ENCODE measurements at regions not wholly inside any gene's neighbourhood (a gene's known extent, or its start where the extent isn't known, plus 50 kb on each side); places are given as distances from the start of the nearest gene placed in this dataset.
"Not testable (repeated sequence)": the region's sequence is repeated elsewhere in the genome, so short reads cannot be mapped to it uniquely, and the experiment has no call there.

DNA sequence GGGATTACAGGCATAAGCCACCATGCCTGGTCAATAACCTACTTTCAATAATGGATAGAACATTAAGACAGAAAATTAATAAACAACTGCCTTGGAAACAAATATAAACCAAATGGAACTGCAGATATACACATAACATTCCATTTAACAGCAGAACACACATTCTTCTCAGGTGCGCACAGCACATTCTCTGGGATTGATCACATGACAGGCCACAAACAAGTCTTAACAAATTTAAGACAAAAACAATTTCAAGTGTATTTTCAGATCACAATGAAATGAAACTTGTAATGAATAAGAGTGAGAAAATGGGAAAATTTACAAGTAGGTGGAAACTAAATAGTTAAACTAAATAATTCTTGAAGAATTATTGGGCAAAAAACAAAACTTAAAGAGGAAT is 167.9 kb downstream of the TBX18 start:
- no peaks in the 10 kb centered on the region for H3K36me3 Mint-ChIP-seq (ENCODE audit: low read depth)
- H3K27ac Mint-ChIP-seq = no peak overlapping the region
- no peaks in the 10 kb centered on the region for H3K4me1 Mint-ChIP-seq
- H3K4me3 Mint-ChIP-seq = no peak overlapping the region
- H3K9me3 Mint-ChIP-seq = no peaks in the 10 kb centered on the region
- no peaks in the 10 kb centered on the region for H3K27me3 Mint-ChIP-seq
- no peak for ATAC-seq (replicated peaks)

- Mint-ChIP-seq H3K4me3 (no peak overlapping the region), H3K27ac (no peak overlapping the region), H3K27me3 (no peaks in the 10 kb centered on the region), H3K36me3 (ENCODE audit: low read depth) (no peaks in the 10 kb centered on the region), H3K9me3 (no peaks in the 10 kb centered on the region), H3K4me1 (no peaks in the 10 kb centered on the region)
- no peak for ATAC-seq (replicated peaks)
Observed at GRCh38 chr6:84588697-84589080, 175.7 kb downstream of the TBX18 start.

GRCh38 chr6:84587994-84588696 is 176.3 kb downstream of the TBX18 start:
- H3K4me3 Mint-ChIP-seq; H3K36me3 Mint-ChIP-seq (ENCODE audit: low read depth); H3K4me1 Mint-ChIP-seq; H3K9me3 Mint-ChIP-seq; ATAC-seq (replicated peaks); H3K27ac Mint-ChIP-seq; H3K27me3 Mint-ChIP-seq: not testable (repeated sequence)

GRCh38 chr6:84587202-84587940 is 177.0 kb downstream of the TBX18 start:
- H3K36me3 Mint-ChIP-seq (ENCODE audit: low read depth); H3K27ac Mint-ChIP-seq; H3K27me3 Mint-ChIP-seq; H3K9me3 Mint-ChIP-seq; H3K4me3 Mint-ChIP-seq; H3K4me1 Mint-ChIP-seq; ATAC-seq (replicated peaks): not testable (repeated sequence)

GRCh38 chr6:84583784-84584183 is 180.6 kb downstream of the TBX18 start:
- no peak overlapping the region for H3K4me3 Mint-ChIP-seq
- H3K36me3 Mint-ChIP-seq (ENCODE audit: low read depth) = no peaks in the 10 kb centered on the region
- H3K27me3 Mint-ChIP-seq = no peaks in the 10 kb centered on the region
- H3K27ac Mint-ChIP-seq = no peak overlapping the region
- peaks cover 5% of the 10 kb centered on the region for H3K9me3 Mint-ChIP-seq
- no peak for ATAC-seq (replicated peaks)
- no peaks in the 10 kb centered on the region for H3K4me1 Mint-ChIP-seq

DNA sequence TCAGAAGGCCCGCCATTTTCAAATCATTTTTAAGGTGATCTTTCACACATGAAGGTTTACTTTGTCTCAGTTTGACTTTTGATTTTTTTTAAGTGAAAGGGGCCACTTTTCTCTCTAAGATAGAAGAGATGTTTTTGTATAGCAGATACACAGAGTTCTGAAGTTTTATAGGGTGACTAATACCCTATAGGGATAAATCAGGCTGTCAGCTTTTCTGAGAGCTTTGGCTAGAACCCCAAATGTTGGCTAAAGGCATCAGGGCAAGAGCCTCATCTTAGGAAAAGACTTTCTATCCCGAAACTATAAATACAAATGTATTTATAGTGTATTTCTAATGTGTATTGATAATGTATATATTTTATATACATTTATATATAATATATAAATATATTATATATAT is 181.4 kb downstream of the TBX18 start:
- Mint-ChIP-seq H3K9me3 (peaks cover 5% of the 10 kb centered on the region), H3K27me3 (no peaks in the 10 kb centered on the region), H3K4me3 (no peak overlapping the region), H3K36me3 (ENCODE audit: low read depth) (no peaks in the 10 kb centered on the region), H3K4me1 (no peaks in the 10 kb centered on the region), H3K27ac (no peak overlapping the region)
- no peak for ATAC-seq (replicated peaks)

- no peaks in the 10 kb centered on the region for H3K27me3 Mint-ChIP-seq
- H3K9me3 Mint-ChIP-seq = peaks cover 5% of the 10 kb centered on the region
- ATAC-seq (replicated peaks) = no peak
- H3K4me3 Mint-ChIP-seq = no peak overlapping the region
- H3K4me1 Mint-ChIP-seq = no peaks in the 10 kb centered on the region
- no peaks in the 10 kb centered on the region for H3K36me3 Mint-ChIP-seq (ENCODE audit: low read depth)
- H3K27ac Mint-ChIP-seq = no peak overlapping the region
Observed at GRCh38 chr6:84581494-84582259, 182.7 kb downstream of the TBX18 start.

DNA sequence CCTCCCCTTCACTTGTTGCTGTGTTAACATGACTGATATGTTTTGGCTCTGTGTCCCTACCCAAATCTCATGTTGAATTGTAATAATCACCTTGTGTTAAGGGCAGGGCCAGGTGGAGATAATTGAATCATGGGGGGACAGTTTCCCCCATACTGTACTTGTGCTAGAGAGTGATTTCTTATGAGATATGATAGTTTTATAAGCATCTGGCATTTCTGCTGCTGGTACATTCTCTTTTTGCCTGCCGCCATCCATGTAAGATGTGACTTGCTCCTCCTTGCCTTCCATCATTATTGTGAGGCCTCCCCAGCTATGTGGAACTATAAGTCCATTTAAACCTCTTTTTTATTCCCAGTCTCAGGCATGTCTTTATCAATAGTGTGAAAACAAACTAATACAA is 185.0 kb downstream of the TBX18 start:
- Mint-ChIP-seq H3K9me3 (peaks cover 5% of the 10 kb centered on the region), H3K4me1 (no peaks in the 10 kb centered on the region), H3K27me3 (no peaks in the 10 kb centered on the region), H3K27ac (no peak overlapping the region), H3K4me3 (no peak overlapping the region), H3K36me3 (ENCODE audit: low read depth) (no peaks in the 10 kb centered on the region)
- ATAC-seq (replicated peaks) = no peak

DNA sequence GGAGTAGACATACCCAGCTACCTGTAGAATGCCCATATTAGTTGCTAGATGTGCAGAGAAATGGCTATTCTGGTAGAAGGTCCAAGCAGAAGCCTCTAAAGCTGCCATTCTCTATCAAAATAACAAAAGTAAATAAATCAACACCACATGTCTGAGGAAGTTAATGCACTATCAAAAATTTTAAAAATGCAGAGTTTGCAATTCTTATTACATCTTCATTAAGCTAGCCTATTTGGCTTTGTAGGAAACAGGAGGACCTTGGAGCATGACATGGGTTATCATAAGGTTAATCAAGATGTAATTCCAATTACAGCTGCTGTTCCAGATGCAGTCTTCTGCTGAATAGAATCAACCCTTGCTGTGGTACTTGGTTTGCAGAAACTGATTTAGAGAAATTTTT is 188.4 kb downstream of the TBX18 start:
- ATAC-seq (replicated peaks) = no peak
- Mint-ChIP-seq H3K36me3 (ENCODE audit: low read depth) (no peaks in the 10 kb centered on the region), H3K9me3 (peaks cover 5% of the 10 kb centered on the region), H3K27ac (no peak overlapping the region), H3K4me1 (no peaks in the 10 kb centered on the region), H3K4me3 (no peak overlapping the region), H3K27me3 (no peaks in the 10 kb centered on the region)

DNA sequence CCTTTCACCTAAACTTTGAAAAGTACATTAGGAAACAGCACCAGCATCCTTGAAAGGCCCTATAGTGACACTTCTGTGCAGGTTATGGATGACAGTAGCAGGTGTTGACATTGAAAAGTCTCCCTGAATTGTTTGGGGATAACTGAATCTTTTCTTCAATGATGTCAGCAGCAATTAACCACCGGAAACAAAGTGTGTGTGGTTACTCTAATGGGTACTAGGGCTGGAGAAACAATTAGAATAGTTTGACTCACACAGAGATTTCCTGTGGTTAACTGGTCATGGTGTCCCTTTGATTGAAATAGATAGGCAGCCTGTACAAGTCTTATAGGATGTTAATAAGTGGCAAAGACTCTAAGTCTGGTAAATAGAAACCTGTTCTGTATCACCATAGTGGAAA is 189.1 kb downstream of the TBX18 start:
- H3K9me3 Mint-ChIP-seq = peaks cover 8% of the 10 kb centered on the region
- H3K27ac Mint-ChIP-seq = no peak overlapping the region
- no peaks in the 10 kb centered on the region for H3K36me3 Mint-ChIP-seq (ENCODE audit: low read depth)
- no peaks in the 10 kb centered on the region for H3K27me3 Mint-ChIP-seq
- peak; percentile 12 for ATAC-seq (replicated peaks)
- no peak overlapping the region for H3K4me3 Mint-ChIP-seq
- H3K4me1 Mint-ChIP-seq = no peaks in the 10 kb centered on the region

- Mint-ChIP-seq H3K9me3 (peaks cover 10% of the 10 kb centered on the region), H3K27me3 (no peaks in the 10 kb centered on the region), H3K36me3 (ENCODE audit: low read depth) (no peaks in the 10 kb centered on the region), H3K4me3 (no peak overlapping the region), H3K27ac (no peak overlapping the region), H3K4me1 (no peaks in the 10 kb centered on the region)
- ATAC-seq (replicated peaks) = no peak
Observed at GRCh38 chr6:84569882-84570281, 194.5 kb downstream of the TBX18 start.

DNA sequence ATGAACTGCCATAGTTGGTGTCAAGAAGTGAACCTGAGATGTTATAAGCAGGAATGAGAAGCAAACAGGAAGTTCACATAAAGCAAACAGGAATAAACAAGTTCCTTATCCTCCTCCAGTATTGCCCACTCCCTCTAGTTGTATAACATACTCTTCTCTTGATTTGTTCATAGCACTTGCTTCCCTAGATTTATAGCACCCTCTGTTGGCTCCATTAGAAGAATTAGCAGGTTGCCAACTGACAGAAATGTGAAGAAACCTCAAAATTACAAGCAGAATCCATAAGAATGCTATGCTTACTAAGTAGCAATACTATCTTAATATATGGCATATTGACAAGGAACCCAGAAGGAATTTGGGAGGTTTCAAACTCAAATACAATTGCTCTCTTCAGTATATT is 195.4 kb downstream of the TBX18 start:
- no peaks in the 10 kb centered on the region for H3K36me3 Mint-ChIP-seq (ENCODE audit: low read depth)

GRCh38 chr6:84565718-84566117 is 198.7 kb downstream of the TBX18 start:
- H3K27ac Mint-ChIP-seq; H3K4me1 Mint-ChIP-seq; ATAC-seq (replicated peaks); H3K4me3 Mint-ChIP-seq; H3K36me3 Mint-ChIP-seq (ENCODE audit: low read depth); H3K27me3 Mint-ChIP-seq: not testable (repeated sequence)
- H3K9me3 Mint-ChIP-seq = peaks cover 20% of the 10 kb centered on the region

More for the DNA sequence above, 195.4 kb downstream of the TBX18 start:
- Mint-ChIP-seq H3K27ac (no peak overlapping the region), H3K4me3 (no peak overlapping the region), H3K4me1 (no peaks in the 10 kb centered on the region), H3K9me3 (peaks cover 12% of the 10 kb centered on the region), H3K27me3 (no peaks in the 10 kb centered on the region)
- ATAC-seq (replicated peaks) = no peak

DNA sequence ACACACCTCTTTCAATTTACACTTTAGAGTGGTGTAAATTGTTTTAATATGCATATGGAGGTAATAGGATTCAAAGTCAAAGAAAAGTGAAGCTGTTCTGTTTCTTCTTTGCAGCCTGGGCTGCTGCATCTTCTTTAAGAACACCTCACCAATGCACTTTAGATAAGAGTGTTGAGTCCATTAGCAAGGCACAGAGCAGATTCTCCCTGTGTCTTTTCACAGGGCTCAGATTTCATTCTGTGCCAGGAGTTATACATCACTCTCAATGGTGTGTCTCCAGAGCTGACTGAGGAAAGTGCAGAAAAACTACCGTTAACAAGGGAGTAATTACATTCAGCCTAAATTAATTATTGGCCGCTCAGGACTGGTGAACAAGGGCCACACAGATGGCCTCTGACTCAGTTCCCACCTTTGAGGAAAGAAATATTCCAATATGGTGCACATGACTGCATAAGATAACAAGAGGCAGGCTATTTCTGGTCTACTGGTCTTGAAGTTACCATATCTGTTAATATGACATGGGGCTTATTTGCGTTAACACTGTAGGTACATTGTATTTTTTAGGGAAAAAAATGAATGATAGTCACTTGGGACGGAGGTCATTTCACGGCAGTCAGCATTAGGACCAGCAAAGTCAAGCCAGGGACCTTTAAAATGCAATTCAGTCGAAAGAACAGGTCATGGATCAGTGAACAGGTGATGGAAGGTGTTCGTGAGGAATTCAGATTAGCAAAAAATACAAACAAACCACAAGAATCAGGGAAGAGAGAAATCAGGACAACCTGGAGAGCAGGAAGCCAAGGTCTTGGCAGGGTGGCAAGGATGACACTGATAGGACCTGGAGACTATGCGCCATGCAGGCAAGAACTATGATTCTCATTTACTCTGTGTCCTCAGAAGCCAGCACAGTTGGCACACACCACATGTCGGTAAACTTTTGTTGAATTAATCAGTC is 203.7 kb downstream of the TBX18 start:
- Mint-ChIP-seq H3K36me3 (ENCODE audit: low read depth) (no peaks in the 10 kb centered on the region), H3K27me3 (no peaks in the 10 kb centered on the region), H3K27ac (no peak overlapping the region), H3K4me1 (no peaks in the 10 kb centered on the region), H3K4me3 (no peak overlapping the region), H3K9me3 (peaks cover 10% of the 10 kb centered on the region)
- ATAC-seq (replicated peaks) = no peak

All from activated T-helper 17 cell treated with anti-CD3 and anti-CD28 coated beads, Interleukin-2, amount 50 U/mL, for 72 hours (primary cell).